Effector memory CD4-positive, alpha-beta T cell (primary cell): ENCODE measurements at regions not wholly inside any gene's neighbourhood (a gene's known extent, or its start where the extent isn't known, plus 50 kb on each side); places are given as distances from the start of the nearest gene placed in this dataset.

Experiments
- DNase-seq, 3 donors: peaks; one replicate each; pipeline ENCODE4 v3.0.0-alpha.2; 2020
- H3K27ac ChIP-seq: 2 replicates; pipeline ENCODE4 v1.7.0; 2013; ENCODE audit warnings: mild to moderate bottlenecking, low read length, moderate library complexity; ENCODE audit not compliant: insufficient read depth, poor library complexity, severe bottlenecking
- H3K27me3 ChIP-seq: replicated peaks from 2 replicates; pipeline ENCODE4 v1.7.0; 2013; ENCODE audit warnings: mild to moderate bottlenecking, low read length; ENCODE audit not compliant: insufficient read depth, control insufficient read depth, poor library complexity, severe bottlenecking
- H3K36me3 ChIP-seq: 2 replicates; pipeline ENCODE4 v1.7.0; 2013; ENCODE audit warnings: mild to moderate bottlenecking, low read length, moderate library complexity; ENCODE audit not compliant: control insufficient read depth, insufficient read depth
- H3K4me1 ChIP-seq: 2 replicates; pipeline ENCODE4 v1.7.0; 2013; ENCODE audit warnings: low read length, mild to moderate bottlenecking; ENCODE audit not compliant: control insufficient read depth, insufficient read depth, poor library complexity, severe bottlenecking
- H3K4me3 ChIP-seq: 2 replicates; pipeline ENCODE4 v1.7.0; 2013; ENCODE audit warnings: low read length, low read depth, mild to moderate bottlenecking; ENCODE audit not compliant: insufficient read depth, poor library complexity, severe bottlenecking
- H3K9me3 ChIP-seq: 2 replicates; pipeline ENCODE4 v1.7.0; 2013; ENCODE audit warnings: mild to moderate bottlenecking, low read length, moderate library complexity; ENCODE audit not compliant: control insufficient read depth

- no peak for DNase-seq
- Histone ChIP-seq H3K27me3 (no peaks in the 10 kb centered on the region), H3K4me3 (no peak overlapping the region), H3K27ac (no peak overlapping the region), H3K4me1 (no peaks in the 10 kb centered on the region), H3K36me3 (no peaks in the 10 kb centered on the region), H3K9me3 (no peaks in the 10 kb centered on the region)
These were observed 89.5 kb upstream of the CALM2 start for GRCh38 chr2:47265751-47266231.

GRCh38 chr2:47265158-47265557 is 88.8 kb upstream of the CALM2 start:
- no peak overlapping the region for H3K27ac ChIP-seq
- no peaks in the 10 kb centered on the region for H3K9me3 ChIP-seq
- no peak overlapping the region for H3K4me3 ChIP-seq
- DNase-seq: no peak
- no peaks in the 10 kb centered on the region for H3K27me3 ChIP-seq
- H3K36me3 ChIP-seq: no peaks in the 10 kb centered on the region
- no peaks in the 10 kb centered on the region for H3K4me1 ChIP-seq

- no peaks in the 10 kb centered on the region for H3K27me3 ChIP-seq
- no peak for DNase-seq
- no peaks in the 10 kb centered on the region for H3K36me3 ChIP-seq
- no peaks in the 10 kb centered on the region for H3K9me3 ChIP-seq
- no peaks in the 10 kb centered on the region for H3K4me1 ChIP-seq
- H3K4me3 ChIP-seq: no peak overlapping the region
- no peak overlapping the region for H3K27ac ChIP-seq
These were observed 88.4 kb upstream of the CALM2 start for GRCh38 chr2:47264686-47265085.

- H3K4me3 ChIP-seq: no peak overlapping the region
- H3K27ac ChIP-seq: no peak overlapping the region
- H3K4me1 ChIP-seq: no peaks in the 10 kb centered on the region
- DNase-seq: no peak
- H3K36me3 ChIP-seq: no peaks in the 10 kb centered on the region
- no peaks in the 10 kb centered on the region for H3K9me3 ChIP-seq
- H3K27me3 ChIP-seq: no peaks in the 10 kb centered on the region
These were observed 87.8 kb upstream of the CALM2 start for GRCh38 chr2:47264143-47264542.

- no peak for DNase-seq
These were observed 86.3 kb upstream of the CALM2 start for GRCh38 chr2:47262657-47263056.

GRCh38 chr2:47260971-47261370 is 84.7 kb upstream of the CALM2 start:
- Histone ChIP-seq H3K4me3 (no peak overlapping the region), H3K4me1 (no peaks in the 10 kb centered on the region), H3K27ac (no peak overlapping the region), H3K9me3 (no peaks in the 10 kb centered on the region), H3K27me3 (no peaks in the 10 kb centered on the region), H3K36me3 (no peaks in the 10 kb centered on the region)
- no peak for DNase-seq

More at GRCh38 chr2:47262657-47263056, 86.3 kb upstream of the CALM2 start:
- Histone ChIP-seq H3K9me3 (no peaks in the 10 kb centered on the region), H3K4me1 (no peaks in the 10 kb centered on the region), H3K4me3 (no peak overlapping the region), H3K27me3 (no peaks in the 10 kb centered on the region), H3K27ac (no peak overlapping the region), H3K36me3 (no peaks in the 10 kb centered on the region)

GRCh38 chr2:47259829-47260228 is 83.5 kb upstream of the CALM2 start:
- Histone ChIP-seq H3K4me3 (no peak overlapping the region), H3K36me3 (no peaks in the 10 kb centered on the region), H3K27ac (no peak overlapping the region), H3K4me1 (no peaks in the 10 kb centered on the region), H3K9me3 (no peaks in the 10 kb centered on the region), H3K27me3 (no peaks in the 10 kb centered on the region)
- DNase-seq: no peak

GRCh38 chr2:47257946-47258348 is 81.6 kb upstream of the CALM2 start:
- Histone ChIP-seq H3K36me3 (no peaks in the 10 kb centered on the region), H3K27ac (no peak overlapping the region), H3K4me1 (no peaks in the 10 kb centered on the region), H3K4me3 (no peak overlapping the region), H3K9me3 (no peaks in the 10 kb centered on the region), H3K27me3 (no peaks in the 10 kb centered on the region)
- no peak for DNase-seq

- no peak for DNase-seq
- H3K4me1 ChIP-seq: no peaks in the 10 kb centered on the region
These were observed 80.2 kb upstream of the CALM2 start for GRCh38 chr2:47256416-47257087.

GRCh38 chr2:47255794-47256193 is 79.5 kb upstream of the CALM2 start:
- Histone ChIP-seq H3K4me1 (no peaks in the 10 kb centered on the region), H3K36me3 (no peaks in the 10 kb centered on the region)
- no peak for DNase-seq

More at GRCh38 chr2:47256416-47257087, 80.2 kb upstream of the CALM2 start:
- Histone ChIP-seq H3K36me3 (no peaks in the 10 kb centered on the region), H3K27me3 (no peaks in the 10 kb centered on the region), H3K9me3 (no peaks in the 10 kb centered on the region), H3K27ac (no peak overlapping the region), H3K4me3 (no peak overlapping the region)

More at GRCh38 chr2:47255794-47256193, 79.5 kb upstream of the CALM2 start:
- no peaks in the 10 kb centered on the region for H3K27me3 ChIP-seq
- H3K9me3 ChIP-seq: no peaks in the 10 kb centered on the region
- H3K27ac ChIP-seq: no peak overlapping the region
- no peak overlapping the region for H3K4me3 ChIP-seq
